ENCODE measurements at regions not wholly inside any gene's neighbourhood (a gene's known extent, or its start where the extent isn't known, plus 50 kb on each side); places are given as distances from the start of the nearest gene placed in this dataset.
A peak's percentile ranks its signal among the peaks of the same experiment; 100 is the strongest.

- TF ChIP-seq CTCF (IDR thresholded peaks at IDR 0.05) = no peak
- peak; percentile 93 to 97 (median 96) for TF ChIP-seq POLR2A (IDR thresholded peaks at IDR 0.05)
Measured at GRCh38 chr13:50123862-50124535, 108.8 kb downstream of the KCNRG start.

All from body of pancreas (tissue), 4 donors.